OCI-LY7 (cell line): ENCODE measurements at regions not wholly inside any gene's neighbourhood (a gene's known extent, or its start where the extent isn't known, plus 50 kb on each side); places are given as distances from the start of the nearest gene placed in this dataset.

ENCODE experiments used
- CTCF ChIP-seq: fragments of 200-600 bp; sonication (generic); conservative IDR thresholded peaks from 2 replicates; pipeline ENCODE4 v1.5.1; 2014; ENCODE audit warnings: mild to moderate bottlenecking, antibody characterized with exemption, low read length, moderate library complexity, mixed read lengths
- EZH2phosphoT487 ChIP-seq: fragments of 200-600 bp; sonication (generic); IDR thresholded peaks from 2 replicates; pipeline ENCODE4 v1.6.1; 2018; ENCODE audit warnings: low read depth, borderline replicate concordance, mild to moderate bottlenecking, mixed run types, antibody characterized with exemption, low read length, moderate library complexity, mixed read lengths

- no peak for TF ChIP-seq CTCF
- TF ChIP-seq EZH2phosphoT487: no peak
These were observed 51.9 kb upstream of the RAI14 start for GRCh38 chr5:34604119-34604675.
